Effector memory CD4-positive, alpha-beta T cell (primary cell): ENCODE measurements at regions not wholly inside any gene's neighbourhood (a gene's known extent, or its start where the extent isn't known, plus 50 kb on each side); places are given as distances from the start of the nearest gene placed in this dataset.
"Not testable (repeated sequence)": the region's sequence is repeated elsewhere in the genome, so short reads cannot be mapped to it uniquely, and the experiment has no call there.

Experiments
- DNase-seq, 3 donors: peaks; one replicate each; pipeline ENCODE4 v3.0.0-alpha.2; 2020
- H3K27ac ChIP-seq: 2 replicates; pipeline ENCODE4 v1.7.0; 2013; ENCODE audit warnings: mild to moderate bottlenecking, low read length, moderate library complexity; ENCODE audit not compliant: insufficient read depth, poor library complexity, severe bottlenecking
- H3K27me3 ChIP-seq: replicated peaks from 2 replicates; pipeline ENCODE4 v1.7.0; 2013; ENCODE audit warnings: mild to moderate bottlenecking, low read length; ENCODE audit not compliant: insufficient read depth, control insufficient read depth, poor library complexity, severe bottlenecking
- H3K36me3 ChIP-seq: 2 replicates; pipeline ENCODE4 v1.7.0; 2013; ENCODE audit warnings: mild to moderate bottlenecking, low read length, moderate library complexity; ENCODE audit not compliant: control insufficient read depth, insufficient read depth
- H3K4me1 ChIP-seq: 2 replicates; pipeline ENCODE4 v1.7.0; 2013; ENCODE audit warnings: low read length, mild to moderate bottlenecking; ENCODE audit not compliant: control insufficient read depth, insufficient read depth, poor library complexity, severe bottlenecking
- H3K4me3 ChIP-seq: 2 replicates; pipeline ENCODE4 v1.7.0; 2013; ENCODE audit warnings: low read length, low read depth, mild to moderate bottlenecking; ENCODE audit not compliant: insufficient read depth, poor library complexity, severe bottlenecking
- H3K9me3 ChIP-seq: 2 replicates; pipeline ENCODE4 v1.7.0; 2013; ENCODE audit warnings: mild to moderate bottlenecking, low read length, moderate library complexity; ENCODE audit not compliant: control insufficient read depth

DNA sequence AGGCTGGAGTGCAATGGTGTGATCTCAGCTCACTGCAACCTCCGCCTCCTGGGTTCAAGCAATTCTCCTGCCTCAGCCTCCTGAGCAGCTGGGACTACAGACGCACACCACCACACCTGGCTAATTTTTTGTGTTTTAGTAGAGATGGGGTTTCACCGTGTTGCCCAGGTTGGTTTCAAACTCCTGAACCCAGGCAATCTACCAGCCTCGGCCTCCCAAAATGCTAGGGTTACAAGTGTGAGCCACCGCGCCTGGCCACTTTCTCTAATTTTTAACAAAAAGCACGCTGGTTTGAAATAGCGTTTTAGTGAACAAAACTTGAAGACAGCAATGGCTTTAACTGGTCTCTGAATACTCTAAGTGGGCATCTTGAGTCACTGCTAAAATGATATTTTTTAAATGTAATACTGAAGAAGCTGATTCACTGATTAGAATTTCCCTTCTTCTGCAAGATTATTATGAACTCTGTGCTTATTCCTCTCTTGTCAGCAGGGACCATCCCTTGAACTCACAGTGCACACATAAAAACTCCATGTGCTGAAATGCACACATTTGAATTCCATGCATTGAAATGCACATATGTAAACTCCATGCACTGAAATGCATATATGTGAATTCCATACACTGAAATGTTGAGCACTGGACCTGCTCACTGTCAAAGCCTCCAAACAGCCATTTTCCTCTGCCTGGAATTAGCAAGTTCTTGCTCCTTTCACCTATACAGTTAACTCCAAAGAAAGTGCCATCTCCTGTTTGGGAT, 1411.5 kb upstream of the ACVR2A start:
- Histone ChIP-seq H3K4me3 (no peak overlapping the region), H3K4me1 (no peaks in the 10 kb centered on the region), H3K27me3 (no peaks in the 10 kb centered on the region), H3K36me3 (no peaks in the 10 kb centered on the region), H3K9me3 (no peaks in the 10 kb centered on the region), H3K27ac (no peak overlapping the region)
- no peak for DNase-seq

DNA sequence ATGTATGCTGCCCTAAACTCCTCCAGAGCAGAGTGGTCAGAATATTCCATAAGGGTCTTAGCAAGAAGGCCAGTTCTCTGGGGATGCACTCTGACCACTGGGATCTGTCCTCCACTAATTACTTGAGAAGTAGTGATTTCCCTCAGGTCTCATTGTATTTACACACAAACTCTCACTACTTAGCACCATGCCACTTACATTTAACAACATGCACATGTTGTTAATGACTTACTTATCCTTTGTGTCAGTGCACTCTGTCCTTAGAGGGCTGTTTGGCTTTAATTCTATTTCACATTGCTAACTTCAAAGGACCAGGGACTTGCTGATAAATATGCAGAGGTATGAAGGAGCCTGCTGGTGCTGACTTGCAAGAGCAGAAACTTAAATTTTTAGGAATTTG, 1415.5 kb upstream of the ACVR2A start:
- Histone ChIP-seq H3K4me3 (no peak overlapping the region), H3K9me3 (no peaks in the 10 kb centered on the region), H3K4me1 (no peaks in the 10 kb centered on the region), H3K36me3 (no peaks in the 10 kb centered on the region), H3K27ac (no peak overlapping the region), H3K27me3 (no peaks in the 10 kb centered on the region)
- DNase-seq: no peak

DNA sequence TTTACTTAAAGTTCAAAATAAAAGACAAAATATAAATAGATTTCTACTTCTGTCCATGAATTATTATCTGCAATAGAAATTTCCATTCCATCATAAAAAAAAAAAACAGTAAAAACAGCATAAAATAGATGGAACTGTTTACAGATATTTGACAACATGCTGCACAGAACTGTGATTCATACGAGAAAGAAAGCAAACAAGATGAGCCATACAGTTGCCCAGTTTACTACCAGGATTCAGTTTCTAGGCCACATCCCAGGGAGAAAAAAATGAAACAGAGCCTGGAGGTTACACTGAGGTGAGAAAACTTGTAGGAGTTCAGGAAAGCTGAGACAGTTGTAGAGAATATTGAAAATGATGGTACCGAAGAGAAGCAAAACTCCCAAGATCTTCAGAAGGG, 1426.9 kb upstream of the ACVR2A start:
- H3K9me3 ChIP-seq: no peaks in the 10 kb centered on the region
- no peaks in the 10 kb centered on the region for H3K27me3 ChIP-seq
- no peak overlapping the region for H3K4me3 ChIP-seq
- H3K36me3 ChIP-seq: no peaks in the 10 kb centered on the region
- no peaks in the 10 kb centered on the region for H3K4me1 ChIP-seq
- no peak for DNase-seq
- no peak overlapping the region for H3K27ac ChIP-seq

DNA sequence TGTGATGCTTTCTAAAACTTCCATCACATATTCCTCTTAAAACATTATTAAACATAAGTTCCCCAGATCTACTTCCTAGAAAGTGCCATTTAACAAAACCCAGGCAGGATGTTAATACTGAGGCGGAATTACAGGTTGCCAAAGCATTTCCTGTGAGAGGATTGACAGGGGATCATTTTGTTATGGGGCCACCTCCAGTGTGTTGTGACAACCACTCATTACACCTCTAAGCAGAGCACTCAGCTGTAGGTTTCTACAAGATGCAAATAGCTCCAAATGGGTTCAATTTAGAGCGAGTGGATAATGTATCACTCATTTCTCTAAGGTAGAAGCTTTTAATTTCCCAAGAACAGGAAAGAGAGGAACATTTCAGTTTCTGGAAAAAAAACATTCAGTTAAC, 1429.5 kb upstream of the ACVR2A start:
- no peak overlapping the region for H3K27ac ChIP-seq

DNA sequence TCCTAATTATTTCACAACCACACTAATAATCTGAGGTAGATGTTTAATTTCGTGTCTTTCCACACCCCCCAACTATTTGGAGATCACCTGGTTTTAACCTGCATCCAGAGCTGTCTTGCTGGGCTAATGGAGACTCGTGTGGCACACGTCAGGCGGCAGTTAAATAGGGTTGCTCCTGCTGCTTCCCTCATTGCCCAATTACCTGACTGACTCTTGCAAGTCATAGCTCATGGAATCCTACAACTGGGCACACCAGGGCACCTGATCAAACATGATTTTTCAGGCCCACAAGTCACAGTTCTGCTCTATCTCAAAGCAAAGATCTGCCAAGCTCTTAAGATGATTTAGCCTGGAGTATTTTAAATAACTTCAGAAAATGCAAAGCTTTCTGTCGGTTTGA, 1430.4 kb upstream of the ACVR2A start:
- H3K27me3 ChIP-seq: no peaks in the 10 kb centered on the region
- no peaks in the 10 kb centered on the region for H3K36me3 ChIP-seq
- no peak for DNase-seq
- H3K27ac ChIP-seq: no peak overlapping the region
- H3K9me3 ChIP-seq: no peaks in the 10 kb centered on the region
- no peak overlapping the region for H3K4me3 ChIP-seq
- no peaks in the 10 kb centered on the region for H3K4me1 ChIP-seq

More for the DNA sequence above, 1429.5 kb upstream of the ACVR2A start:
- no peaks in the 10 kb centered on the region for H3K4me1 ChIP-seq
- H3K36me3 ChIP-seq: no peaks in the 10 kb centered on the region
- no peak overlapping the region for H3K4me3 ChIP-seq
- DNase-seq: no peak
- H3K27me3 ChIP-seq: no peaks in the 10 kb centered on the region
- no peaks in the 10 kb centered on the region for H3K9me3 ChIP-seq

DNA sequence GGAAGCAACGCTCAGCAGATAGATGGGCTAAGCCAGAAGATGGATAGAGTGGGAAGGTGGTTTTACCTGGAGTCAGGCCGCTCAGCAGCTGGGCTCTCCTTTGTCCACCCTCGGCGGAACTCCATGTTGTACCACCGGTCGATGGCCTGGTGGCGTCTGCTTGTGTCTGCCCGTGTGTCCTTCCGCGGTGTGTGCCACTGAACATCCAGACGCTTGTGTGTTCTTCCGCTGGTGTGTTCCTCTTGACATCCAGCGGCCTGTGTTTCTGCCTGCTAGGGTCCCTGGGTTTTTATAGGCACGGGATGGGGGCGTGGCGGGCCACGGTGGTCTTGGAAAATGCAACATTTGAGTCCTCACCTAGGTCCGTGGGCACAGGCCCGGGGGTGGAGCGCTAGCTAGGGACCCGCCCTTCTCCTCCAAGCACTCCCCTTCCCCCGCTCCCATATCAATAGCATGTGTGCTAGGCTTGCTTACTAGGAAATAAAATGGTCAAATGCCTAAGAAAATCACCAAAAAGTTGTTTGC, 1431.7 kb upstream of the ACVR2A start:
- no peaks in the 10 kb centered on the region for H3K27me3 ChIP-seq
- H3K4me1 ChIP-seq: no peaks in the 10 kb centered on the region
- no peaks in the 10 kb centered on the region for H3K9me3 ChIP-seq
- DNase-seq: no peak
- H3K4me3 ChIP-seq: no peak overlapping the region
- H3K36me3 ChIP-seq: no peaks in the 10 kb centered on the region
- no peak overlapping the region for H3K27ac ChIP-seq

DNA sequence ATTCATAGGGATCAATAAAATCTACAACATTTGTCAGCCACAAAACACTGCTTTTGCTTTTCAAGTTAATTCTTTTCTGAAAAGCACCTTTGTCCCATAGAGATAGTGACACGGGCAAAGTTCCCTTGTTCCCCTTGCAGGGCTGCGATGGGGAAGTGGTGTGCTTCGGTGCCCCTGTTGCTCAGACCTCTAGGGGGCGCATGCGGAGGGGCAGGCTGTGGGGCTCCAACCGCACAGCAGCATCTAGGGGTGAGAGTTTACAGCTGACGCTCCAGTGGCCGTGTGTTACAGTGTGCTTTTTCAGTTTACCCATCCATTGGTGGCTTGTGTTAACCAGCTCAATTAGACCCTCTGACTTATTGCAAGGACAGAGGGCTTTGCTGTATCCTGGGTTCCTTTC, 1432.2 kb upstream of the ACVR2A start:
- Histone ChIP-seq H3K27me3 (no peaks in the 10 kb centered on the region), H3K4me3 (no peak overlapping the region), H3K27ac (no peak overlapping the region), H3K9me3 (no peaks in the 10 kb centered on the region), H3K36me3 (no peaks in the 10 kb centered on the region), H3K4me1 (no peaks in the 10 kb centered on the region)
- DNase-seq: no peak

DNA sequence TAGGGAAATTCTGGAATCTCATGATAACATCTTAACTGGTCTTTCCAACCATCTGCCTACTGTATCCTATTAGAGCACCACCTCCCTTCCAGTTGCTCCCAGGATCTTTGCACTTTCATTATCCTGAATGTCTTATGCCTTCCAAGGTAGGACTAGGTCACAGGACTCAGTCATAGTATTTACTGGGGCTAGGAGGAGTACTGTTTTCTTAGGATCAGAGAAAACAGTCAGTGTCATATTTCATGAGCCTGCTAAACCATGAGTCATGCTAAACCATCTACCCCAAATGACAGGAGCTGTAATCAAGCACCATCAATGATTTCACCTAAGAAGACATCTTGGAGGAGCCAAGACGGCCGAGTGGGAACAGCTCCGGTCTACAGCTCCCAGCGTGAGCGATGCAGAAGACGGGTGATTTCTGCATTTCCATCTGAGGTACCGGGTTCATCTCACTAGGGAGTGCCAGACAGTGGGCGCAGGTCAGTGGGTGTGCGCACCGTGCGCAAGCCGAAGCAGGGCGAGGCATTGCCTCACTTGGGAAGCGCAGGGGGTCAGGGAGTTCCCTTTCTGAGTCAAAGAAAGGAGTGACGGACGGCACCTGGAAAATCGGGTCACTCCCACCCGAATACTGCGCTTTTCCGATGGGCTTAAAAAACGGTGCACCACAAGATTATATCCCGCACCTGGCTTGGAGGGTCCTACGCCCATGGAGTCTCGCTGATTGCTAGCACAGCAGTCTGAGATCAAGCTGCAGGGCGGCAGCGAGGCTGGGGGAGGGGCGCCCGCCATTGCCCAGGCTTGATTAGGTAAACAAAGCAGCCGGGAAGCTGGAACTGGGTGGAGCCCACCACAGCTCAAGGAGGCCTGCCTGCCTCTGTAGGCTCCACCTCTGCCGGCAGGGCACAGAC, 1439.2 kb upstream of the ACVR2A start:
- H3K27me3 ChIP-seq, H3K4me3 ChIP-seq, H3K36me3 ChIP-seq, H3K27ac ChIP-seq, H3K4me1 ChIP-seq, DNase-seq, H3K9me3 ChIP-seq: not testable (repeated sequence)

DNA sequence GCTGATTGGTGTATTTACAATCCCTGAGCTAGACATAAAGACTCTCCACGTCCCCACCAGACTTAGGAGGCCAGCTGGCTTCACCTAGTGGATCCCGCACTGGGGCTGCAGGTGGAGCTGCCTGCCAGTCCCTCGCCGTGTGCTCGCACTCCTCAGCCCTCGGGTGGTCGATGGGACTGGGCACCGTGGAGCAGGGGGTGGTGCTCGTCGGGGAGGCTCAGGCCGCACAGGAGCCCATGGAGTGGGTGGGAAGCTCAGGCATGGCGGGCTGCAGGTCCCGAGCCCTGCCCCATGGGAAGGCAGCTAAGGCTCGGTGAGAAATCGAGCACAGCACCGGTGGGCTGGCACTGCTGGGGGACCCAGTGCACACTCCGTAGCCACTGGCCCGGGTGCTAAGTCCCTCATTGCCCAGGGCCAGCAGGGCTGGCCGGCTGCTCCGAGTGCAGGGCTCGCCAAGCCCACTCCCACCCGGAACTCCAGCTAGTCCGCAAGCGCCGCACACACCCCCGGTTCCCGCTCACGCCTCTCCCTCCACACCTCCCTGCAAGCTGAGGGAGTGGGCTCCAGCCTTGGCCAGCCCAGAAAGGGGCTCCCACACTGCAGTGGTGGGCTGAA, 1441.2 kb upstream of the ACVR2A start:
- DNase-seq, H3K36me3 ChIP-seq, H3K9me3 ChIP-seq, H3K27ac ChIP-seq, H3K27me3 ChIP-seq, H3K4me1 ChIP-seq, H3K4me3 ChIP-seq: not testable (repeated sequence)

DNA sequence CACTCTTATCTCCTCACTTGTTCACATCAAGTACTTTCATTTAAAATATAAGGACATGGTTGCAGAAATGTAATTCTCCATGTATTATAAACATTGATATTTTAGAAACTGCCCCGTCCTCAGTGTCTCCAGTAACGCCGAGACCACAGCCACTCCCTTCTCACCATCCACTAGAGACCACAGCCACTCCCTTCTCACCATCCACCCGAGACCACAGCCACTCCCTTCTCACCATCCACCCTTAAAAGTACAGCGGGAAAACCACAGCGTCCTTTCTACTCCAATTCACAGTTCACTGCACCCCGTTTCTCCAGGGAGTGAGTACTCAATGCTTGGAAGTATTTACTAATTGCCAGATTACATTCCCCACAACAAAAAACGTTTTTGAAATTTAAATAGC, 1452.2 kb upstream of the ACVR2A start:
- no peak for DNase-seq
- Histone ChIP-seq H3K36me3 (no peaks in the 10 kb centered on the region), H3K4me1 (no peaks in the 10 kb centered on the region), H3K4me3 (no peak overlapping the region), H3K27ac (no peak overlapping the region), H3K27me3 (no peaks in the 10 kb centered on the region), H3K9me3 (no peaks in the 10 kb centered on the region)
